AG09309 (cell line): ENCODE measurements at regions not wholly inside any gene's neighbourhood (a gene's known extent, or its start where the extent isn't known, plus 50 kb on each side); places are given as distances from the start of the nearest gene placed in this dataset.
"Not testable (repeated sequence)": the region's sequence is repeated elsewhere in the genome, so short reads cannot be mapped to it uniquely, and the experiment has no call there.

Experiments
- DNase-seq: peaks from one replicate; pipeline ENCODE4 v3.0.0-alpha.2; 2010; ENCODE audit warnings: low read depth
- H3K4me3 ChIP-seq: 2 replicates; pipeline ENCODE4 v1.5.1; 2011; ENCODE audit warnings: mild to moderate bottlenecking, low read depth, low read length, moderate library complexity; ENCODE audit not compliant: control insufficient read depth
- TF ChIP-seq, protein P1 (sequence below): IDR thresholded peaks from 2 replicates; pipeline ENCODE4 v1.5.1; 2011; ENCODE audit warnings: mild to moderate bottlenecking, low read depth, low read length, inconsistent platforms; ENCODE audit not compliant: insufficient read depth, control insufficient read depth; ENCODE audit errors: missing control alignments

DNA sequence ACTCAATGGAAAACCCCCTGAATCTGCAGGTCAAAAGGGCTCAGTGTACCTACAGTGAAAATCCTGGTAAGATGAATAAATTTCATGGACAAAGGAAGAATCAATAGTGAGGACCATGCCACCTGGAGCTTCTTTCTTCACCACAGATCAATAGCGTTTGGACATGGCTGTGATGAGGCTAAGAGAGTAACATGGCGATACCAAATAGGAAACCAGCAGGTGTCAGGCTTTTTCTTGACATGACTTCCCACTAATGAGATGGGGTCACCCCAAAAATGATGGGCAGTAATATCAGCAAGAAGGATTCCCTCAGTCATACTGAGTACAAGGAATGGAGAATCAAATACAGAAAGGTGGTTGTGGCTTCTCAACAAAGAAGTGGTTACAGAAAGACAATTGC lies 208.5 kb upstream of the PLPPR1 start:
- TF ChIP-seq, protein P1, sequence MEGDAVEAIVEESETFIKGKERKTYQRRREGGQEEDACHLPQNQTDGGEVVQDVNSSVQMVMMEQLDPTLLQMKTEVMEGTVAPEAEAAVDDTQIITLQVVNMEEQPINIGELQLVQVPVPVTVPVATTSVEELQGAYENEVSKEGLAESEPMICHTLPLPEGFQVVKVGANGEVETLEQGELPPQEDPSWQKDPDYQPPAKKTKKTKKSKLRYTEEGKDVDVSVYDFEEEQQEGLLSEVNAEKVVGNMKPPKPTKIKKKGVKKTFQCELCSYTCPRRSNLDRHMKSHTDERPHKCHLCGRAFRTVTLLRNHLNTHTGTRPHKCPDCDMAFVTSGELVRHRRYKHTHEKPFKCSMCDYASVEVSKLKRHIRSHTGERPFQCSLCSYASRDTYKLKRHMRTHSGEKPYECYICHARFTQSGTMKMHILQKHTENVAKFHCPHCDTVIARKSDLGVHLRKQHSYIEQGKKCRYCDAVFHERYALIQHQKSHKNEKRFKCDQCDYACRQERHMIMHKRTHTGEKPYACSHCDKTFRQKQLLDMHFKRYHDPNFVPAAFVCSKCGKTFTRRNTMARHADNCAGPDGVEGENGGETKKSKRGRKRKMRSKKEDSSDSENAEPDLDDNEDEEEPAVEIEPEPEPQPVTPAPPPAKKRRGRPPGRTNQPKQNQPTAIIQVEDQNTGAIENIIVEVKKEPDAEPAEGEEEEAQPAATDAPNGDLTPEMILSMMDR: no peak
- no peak for DNase-seq

DNA sequence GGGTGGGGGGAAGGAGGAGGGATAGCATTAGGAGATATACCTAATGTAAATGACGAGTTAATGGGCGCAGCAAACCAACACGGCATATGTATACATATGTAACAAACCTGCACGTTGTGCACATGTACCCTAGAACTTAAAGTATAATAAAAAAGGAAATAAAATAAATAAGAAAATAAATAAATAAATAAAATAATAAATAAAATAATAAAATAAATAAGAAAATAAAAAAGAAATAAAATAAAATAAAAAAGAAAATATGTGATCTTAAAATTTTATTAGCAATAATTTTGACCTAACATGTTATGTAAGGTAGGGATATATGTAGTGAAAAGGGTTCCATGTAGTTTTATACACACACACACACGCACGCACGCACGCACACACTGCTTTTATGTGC lies 195.5 kb upstream of the PLPPR1 start:
- not testable (repeated sequence) for DNase-seq, H3K4me3 ChIP-seq

More for the DNA sequence above, 208.5 kb upstream of the PLPPR1 start:
- no peak overlapping the region for H3K4me3 ChIP-seq

DNA sequence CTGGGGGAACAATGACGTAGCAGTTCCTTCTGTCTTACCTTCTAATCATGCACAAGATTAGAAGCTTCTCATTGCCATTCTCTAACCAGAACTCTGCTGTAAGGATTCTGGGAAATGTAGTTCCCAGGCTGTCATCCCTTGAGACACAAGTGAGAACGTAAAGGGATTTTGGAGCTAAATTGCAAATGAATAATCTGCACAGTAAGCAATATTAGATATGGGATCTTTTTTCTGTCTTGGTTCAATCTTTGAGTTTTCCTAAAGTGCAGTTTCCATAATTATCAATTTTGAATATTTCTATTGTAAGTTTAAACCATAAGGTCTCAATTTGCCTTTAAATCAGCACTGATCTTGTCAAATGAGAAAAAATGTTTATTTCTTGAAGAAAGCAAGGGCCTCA lies 189.7 kb upstream of the PLPPR1 start:
- no peak overlapping the region for H3K4me3 ChIP-seq
- DNase-seq: no peak
- TF ChIP-seq, protein P1: no peak

DNA sequence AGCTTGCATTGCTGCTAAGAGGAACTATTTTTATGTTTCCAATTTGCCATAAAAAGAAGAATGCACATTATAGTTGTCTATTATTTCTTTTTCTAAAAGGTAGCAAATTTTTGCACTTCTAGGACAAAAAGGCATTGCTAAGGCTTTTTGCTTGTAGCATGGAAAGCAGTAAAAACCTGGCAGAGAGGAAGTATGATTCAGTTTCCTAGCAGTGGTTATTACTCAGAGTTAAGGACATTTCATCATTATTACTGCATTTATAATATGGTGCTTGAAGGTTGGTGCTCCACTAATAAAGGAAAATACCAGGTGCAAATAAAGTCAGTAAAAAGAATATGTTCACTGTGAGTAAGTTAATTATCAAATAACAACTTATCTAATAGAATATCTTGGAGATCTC lies 179.8 kb upstream of the PLPPR1 start:
- H3K4me3 ChIP-seq: no peak overlapping the region
- DNase-seq: no peak
- TF ChIP-seq, protein P1: no peak

DNA sequence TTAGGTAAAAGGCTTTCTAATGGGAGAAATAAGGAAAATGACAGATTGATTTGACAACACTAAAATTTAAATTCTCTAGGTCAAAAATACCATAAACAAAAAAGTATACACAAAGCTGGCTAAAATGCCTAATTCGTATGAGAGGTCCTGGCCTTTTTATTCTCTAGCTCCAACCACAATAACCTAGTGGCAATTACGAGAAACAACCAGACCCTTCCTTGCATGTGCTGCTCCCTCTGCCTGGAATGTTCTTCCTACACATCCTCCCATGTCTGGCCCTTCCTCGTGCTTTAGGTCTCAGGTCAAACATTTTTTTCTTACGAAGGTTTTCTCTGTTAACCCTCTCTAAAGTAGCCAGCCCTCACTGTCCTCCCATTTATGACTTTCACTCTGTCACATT lies 176.4 kb upstream of the PLPPR1 start:
- TF ChIP-seq, protein P1: no peak
- no peak overlapping the region for H3K4me3 ChIP-seq
- no peak for DNase-seq

DNA sequence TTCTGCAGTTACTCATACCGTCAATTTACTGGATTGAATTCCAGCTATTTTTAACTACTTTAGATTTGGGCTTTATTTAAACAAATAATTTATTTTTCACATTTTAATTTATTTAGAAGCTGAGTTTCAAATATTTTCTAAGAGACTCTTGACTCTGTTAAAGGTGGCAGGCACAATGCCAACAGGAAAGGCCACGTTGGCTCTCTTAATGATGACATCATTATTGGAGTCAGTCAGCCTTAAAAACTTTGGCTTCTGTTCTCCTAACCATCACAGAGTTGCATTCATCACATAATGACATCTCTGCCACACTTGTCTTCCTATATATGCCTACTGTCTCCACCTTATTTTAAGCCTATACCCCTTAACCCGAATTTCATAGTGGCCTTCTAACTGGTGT lies 172.3 kb upstream of the PLPPR1 start:
- TF ChIP-seq, protein P1: no peak
- no peak overlapping the region for H3K4me3 ChIP-seq
- no peak for DNase-seq

DNA sequence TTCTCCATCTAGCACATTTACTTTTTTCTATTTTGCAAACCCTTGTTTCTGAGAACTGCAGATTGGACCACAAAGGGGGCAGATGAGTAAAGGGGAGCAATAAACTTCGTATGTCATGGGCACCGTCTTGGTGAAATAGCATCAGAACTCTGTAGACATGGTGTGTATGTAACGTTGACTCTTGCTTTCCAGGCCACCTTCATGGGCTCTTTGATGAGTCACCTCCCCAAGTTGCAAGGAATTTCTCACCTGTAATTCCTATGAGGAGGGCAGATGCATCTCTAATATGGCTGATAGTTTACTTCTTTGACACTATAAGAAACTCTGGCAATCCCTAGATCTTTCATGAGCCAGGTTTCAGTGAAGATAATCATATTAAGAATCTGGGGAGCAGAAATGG lies 163.4 kb upstream of the PLPPR1 start:
- TF ChIP-seq, protein P1: no peak
- no peak for DNase-seq
- no peak overlapping the region for H3K4me3 ChIP-seq
